GM12864 (cell line): ENCODE measurements at regions not wholly inside any gene's neighbourhood (a gene's known extent, or its start where the extent isn't known, plus 50 kb on each side); places are given as distances from the start of the nearest gene placed in this dataset.

Experiments
- DNase-seq: peaks from one replicate; pipeline ENCODE4 v3.0.0-alpha.2; 2011; ENCODE audit warnings: low read depth
- H3K4me3 ChIP-seq: 2 replicates; pipeline ENCODE4 v1.5.1; 2011; ENCODE audit warnings: mild to moderate bottlenecking, low read depth, low read length, control low read depth
- TF ChIP-seq, protein P1 (sequence below): IDR thresholded peaks from 2 replicates; pipeline ENCODE4 v1.5.1; 2011; ENCODE audit warnings: low read depth, mild to moderate bottlenecking, moderate library complexity, low read length, control low read depth, inconsistent platforms; ENCODE audit errors: missing control alignments

DNA sequence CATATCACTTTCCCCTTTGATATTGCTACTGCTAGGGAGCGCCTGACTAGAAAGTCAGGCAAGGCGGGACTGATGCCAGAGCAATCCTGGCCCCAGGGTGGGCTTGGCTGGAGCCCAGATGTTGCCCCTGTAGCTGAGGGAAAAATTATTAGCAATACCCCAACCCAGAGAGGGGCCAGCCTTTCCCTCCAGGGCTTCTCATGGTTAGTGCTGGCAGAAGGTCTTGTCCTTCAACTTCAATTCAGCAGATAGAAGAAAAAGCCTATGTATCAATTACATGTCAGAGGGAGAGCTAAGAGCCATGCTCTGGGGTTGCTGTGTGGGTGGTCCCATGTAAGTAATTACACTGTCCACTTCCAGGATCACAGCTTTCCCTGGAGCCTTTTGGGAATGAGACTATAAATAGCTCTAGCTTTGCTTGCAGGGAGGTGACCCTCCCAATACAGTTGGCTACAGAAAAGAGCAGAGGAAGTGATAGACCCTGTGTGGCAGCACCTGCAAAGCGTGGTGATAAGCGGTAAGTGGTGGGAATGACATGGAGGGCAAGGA lies 579.1 kb downstream of the CCSER2 start:
- no peak overlapping the region for H3K4me3 ChIP-seq
- no peak for DNase-seq
- TF ChIP-seq, protein P1, sequence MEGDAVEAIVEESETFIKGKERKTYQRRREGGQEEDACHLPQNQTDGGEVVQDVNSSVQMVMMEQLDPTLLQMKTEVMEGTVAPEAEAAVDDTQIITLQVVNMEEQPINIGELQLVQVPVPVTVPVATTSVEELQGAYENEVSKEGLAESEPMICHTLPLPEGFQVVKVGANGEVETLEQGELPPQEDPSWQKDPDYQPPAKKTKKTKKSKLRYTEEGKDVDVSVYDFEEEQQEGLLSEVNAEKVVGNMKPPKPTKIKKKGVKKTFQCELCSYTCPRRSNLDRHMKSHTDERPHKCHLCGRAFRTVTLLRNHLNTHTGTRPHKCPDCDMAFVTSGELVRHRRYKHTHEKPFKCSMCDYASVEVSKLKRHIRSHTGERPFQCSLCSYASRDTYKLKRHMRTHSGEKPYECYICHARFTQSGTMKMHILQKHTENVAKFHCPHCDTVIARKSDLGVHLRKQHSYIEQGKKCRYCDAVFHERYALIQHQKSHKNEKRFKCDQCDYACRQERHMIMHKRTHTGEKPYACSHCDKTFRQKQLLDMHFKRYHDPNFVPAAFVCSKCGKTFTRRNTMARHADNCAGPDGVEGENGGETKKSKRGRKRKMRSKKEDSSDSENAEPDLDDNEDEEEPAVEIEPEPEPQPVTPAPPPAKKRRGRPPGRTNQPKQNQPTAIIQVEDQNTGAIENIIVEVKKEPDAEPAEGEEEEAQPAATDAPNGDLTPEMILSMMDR: no peak

DNA sequence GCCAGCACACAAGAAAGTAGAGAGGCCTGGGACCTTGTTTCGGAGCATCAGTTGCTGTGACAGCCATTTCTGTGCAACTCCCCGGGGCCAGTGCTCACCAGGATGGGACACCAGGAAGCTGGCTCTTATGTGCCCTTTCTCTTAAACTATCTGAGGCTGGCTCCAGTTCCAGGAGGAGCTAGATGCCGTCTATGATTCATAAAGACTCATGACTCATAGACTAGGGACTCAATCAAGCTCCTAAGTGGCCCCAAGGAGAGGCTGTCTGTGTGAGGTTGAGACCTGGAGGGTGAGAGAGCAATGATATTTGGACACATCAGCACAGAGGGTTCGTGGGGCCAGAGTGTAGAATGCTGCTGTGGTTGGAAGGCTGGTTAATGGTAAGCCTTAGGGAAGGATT lies 580.1 kb downstream of the CCSER2 start:
- no peak overlapping the region for H3K4me3 ChIP-seq
- TF ChIP-seq, protein P1: no peak
- DNase-seq: no peak

DNA sequence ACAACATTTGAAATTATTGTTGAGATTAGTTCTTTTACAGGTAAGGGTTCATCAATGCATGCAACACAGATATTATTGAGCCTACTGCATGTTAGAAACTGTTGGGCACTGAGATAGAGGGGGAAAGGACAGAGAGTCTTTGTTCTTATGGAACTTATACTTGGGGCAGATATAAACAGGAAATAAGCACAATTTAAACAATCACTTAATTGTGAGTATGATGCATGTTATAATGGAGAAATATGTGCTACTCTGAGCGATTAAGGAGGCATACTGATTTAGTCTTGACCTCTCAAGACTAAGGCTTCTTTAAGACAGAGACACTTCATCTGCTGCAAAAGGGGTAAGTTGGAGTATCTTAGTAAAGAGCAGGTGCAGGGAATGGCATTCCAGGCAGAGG lies 593.3 kb downstream of the CCSER2 start:
- no peak overlapping the region for H3K4me3 ChIP-seq
- TF ChIP-seq, protein P1: no peak
- DNase-seq: no peak

DNA sequence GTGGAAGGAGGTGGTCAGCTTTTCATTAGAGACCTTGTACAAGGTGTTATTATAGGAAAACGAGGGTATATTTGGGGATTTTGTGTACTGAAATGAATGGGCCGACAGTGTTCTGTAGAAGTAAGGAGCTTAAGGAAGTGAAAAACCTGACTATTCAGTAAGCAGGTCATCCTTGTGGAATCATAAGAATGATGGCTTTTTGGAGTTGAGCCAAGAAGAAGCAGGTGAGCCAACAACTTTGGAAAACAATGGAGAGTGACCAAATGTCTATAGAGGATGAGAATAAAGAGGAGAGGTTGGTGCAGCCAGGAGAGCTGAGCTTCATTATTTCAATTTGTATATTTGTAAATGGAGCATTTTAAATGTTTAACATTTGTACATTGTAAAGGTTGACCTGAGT lies 595.7 kb downstream of the CCSER2 start:
- TF ChIP-seq, protein P1: no peak
- DNase-seq: no peak
- no peak overlapping the region for H3K4me3 ChIP-seq

DNA sequence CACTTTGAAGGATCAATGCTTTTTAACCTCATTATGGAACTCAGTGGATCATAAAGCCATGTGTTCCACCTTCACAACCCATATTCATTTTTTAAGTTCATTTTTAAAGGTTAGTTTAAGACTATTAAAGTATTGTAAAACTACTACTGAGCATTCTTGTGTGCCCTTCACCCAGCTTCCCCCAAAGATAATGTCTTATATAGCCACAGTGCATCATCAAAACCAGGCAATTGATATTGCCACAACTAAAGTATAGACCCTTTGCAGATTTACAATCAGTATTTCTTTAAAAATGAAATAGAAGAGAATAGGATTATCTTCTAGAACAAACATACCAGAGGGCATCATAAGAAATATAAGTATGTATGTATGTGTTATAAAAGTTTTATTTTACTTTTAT lies 597.1 kb downstream of the CCSER2 start:
- DNase-seq: no peak
- H3K4me3 ChIP-seq: no peak overlapping the region
- TF ChIP-seq, protein P1: no peak

DNA sequence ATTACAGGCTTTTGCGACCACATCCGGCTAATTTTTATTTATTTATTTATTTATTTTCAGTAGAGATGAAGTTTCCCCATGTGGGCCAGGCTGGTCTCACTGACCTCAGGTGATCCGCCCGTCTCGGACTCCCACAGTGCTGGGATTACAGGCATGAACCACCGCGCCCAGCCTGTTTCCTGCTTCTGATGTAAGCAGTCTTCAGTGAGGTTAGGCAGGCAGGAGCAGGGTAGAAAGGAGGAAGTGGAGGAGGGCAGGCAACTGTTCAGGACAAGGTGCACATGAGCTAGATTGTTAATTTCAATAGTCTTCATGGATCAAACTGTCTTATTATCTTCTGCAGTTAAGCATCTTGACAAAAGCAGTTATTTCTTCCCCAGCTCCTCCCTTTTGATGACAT lies 605.0 kb downstream of the CCSER2 start:
- TF ChIP-seq, protein P1: no peak
- DNase-seq: no peak
- H3K4me3 ChIP-seq: no peak overlapping the region

DNA sequence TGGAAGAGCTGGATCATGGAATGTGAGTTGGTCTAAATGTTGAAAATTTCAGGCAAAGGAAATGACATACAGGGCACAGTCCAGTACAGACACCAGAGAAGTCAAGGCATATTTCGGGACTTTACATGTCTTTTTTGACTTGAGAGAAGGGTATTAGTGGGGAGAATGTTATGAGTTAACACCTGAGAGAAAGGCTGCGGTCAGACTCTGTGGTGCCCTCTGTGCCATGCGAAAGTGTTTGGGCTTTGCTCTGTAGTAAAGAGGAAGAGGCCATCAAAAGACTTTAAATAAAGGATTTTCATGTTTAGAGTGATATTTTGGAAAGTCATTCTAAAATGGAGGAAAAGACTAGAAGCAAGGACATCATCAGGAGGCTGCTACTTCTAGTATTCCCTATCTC lies 607.4 kb downstream of the CCSER2 start:
- H3K4me3 ChIP-seq: no peak overlapping the region
- TF ChIP-seq, protein P1: no peak
- no peak for DNase-seq
